Thyroid gland (tissue), 4 donors: ENCODE measurements at regions not wholly inside any gene's neighbourhood (a gene's known extent, or its start where the extent isn't known, plus 50 kb on each side); places are given as distances from the start of the nearest gene placed in this dataset.

Source experiments
- POLR2A ChIP-seq, 2 donors: fragments of 450-650 bp; IDR thresholded peaks; one replicate each; pipeline ENCODE4 v1.6.1; 2017; ENCODE audit warnings: antibody characterized with exemption in 2 of 2, mild to moderate bottlenecking in 2 of 2, moderate library complexity in 1 of 2
- TF ChIP-seq, protein P1 (sequence below), 6 experiments: fragments of 200-600 bp in 3 of 6; fragments of 450-650 bp in 3 of 6; sonication (generic) in 3 of 6; IDR thresholded peaks; one replicate each; pipeline ENCODE4 v1.5.1; 2016 to 2019; ENCODE audit warnings: antibody characterized with exemption in 6 of 6, mild to moderate bottlenecking in 2 of 6, inconsistent platforms in 1 of 6, moderate library complexity in 1 of 6

DNA sequence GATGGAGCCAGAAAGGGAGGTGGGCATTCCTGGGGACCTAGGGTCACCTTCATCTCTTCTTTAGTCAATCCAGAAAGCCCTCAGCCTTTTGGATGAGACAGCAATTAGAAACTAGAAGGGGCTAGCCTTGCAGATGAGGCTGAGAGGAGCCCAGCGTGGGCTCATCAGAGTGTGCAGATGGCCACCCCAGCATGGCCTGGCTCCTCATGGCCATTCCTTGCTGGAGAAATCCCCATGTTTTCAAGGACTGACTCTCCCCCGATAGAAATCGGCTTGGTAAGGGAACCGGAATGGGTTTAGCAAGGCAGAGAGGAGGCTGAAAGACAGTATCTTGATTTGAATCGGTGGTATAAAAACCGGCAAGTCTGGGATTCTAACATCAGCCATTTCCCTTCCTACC lies 274.6 kb downstream of the BUD13 start:
- TF ChIP-seq, protein P1, sequence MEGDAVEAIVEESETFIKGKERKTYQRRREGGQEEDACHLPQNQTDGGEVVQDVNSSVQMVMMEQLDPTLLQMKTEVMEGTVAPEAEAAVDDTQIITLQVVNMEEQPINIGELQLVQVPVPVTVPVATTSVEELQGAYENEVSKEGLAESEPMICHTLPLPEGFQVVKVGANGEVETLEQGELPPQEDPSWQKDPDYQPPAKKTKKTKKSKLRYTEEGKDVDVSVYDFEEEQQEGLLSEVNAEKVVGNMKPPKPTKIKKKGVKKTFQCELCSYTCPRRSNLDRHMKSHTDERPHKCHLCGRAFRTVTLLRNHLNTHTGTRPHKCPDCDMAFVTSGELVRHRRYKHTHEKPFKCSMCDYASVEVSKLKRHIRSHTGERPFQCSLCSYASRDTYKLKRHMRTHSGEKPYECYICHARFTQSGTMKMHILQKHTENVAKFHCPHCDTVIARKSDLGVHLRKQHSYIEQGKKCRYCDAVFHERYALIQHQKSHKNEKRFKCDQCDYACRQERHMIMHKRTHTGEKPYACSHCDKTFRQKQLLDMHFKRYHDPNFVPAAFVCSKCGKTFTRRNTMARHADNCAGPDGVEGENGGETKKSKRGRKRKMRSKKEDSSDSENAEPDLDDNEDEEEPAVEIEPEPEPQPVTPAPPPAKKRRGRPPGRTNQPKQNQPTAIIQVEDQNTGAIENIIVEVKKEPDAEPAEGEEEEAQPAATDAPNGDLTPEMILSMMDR (IDR thresholded peaks at IDR 0.05) = no peak
- no peak for TF ChIP-seq POLR2A (IDR thresholded peaks at IDR 0.05)
